ENCODE measurements at regions not wholly inside any gene's neighbourhood (a gene's known extent, or its start where the extent isn't known, plus 50 kb on each side); places are given as distances from the start of the nearest gene placed in this dataset.

- DNase-seq: no peak
Observed at GRCh38 chr7:42345478-42346299, 108.7 kb upstream of the GLI3 start.

GRCh38 chr7:42344198-42344755 is 107.3 kb upstream of the GLI3 start:
- no peak for DNase-seq

- DNase-seq: no peak
Observed at GRCh38 chr7:42342381-42342780, 105.4 kb upstream of the GLI3 start.

- no peak for DNase-seq
Observed at GRCh38 chr7:42340436-42340835, 103.4 kb upstream of the GLI3 start.

- no peak for DNase-seq
Observed at GRCh38 chr7:42338916-42339540, 102.0 kb upstream of the GLI3 start.

- no peak for DNase-seq
Observed at GRCh38 chr7:42338231-42338915, 101.4 kb upstream of the GLI3 start.

- no peak for DNase-seq
Observed at GRCh38 chr7:42337225-42337905, 100.4 kb upstream of the GLI3 start.

- DNase-seq: no peak
Observed at GRCh38 chr7:42332605-42333222, 95.7 kb upstream of the GLI3 start.

GRCh38 chr7:42319631-42320030 is 82.6 kb upstream of the GLI3 start:
- no peak for DNase-seq

GRCh38 chr7:42315631-42316030 is 78.6 kb upstream of the GLI3 start:
- no peak for DNase-seq

GRCh38 chr7:42315103-42315502 is 78.1 kb upstream of the GLI3 start:
- DNase-seq: no peak

GRCh38 chr7:42314696-42315095 is 77.7 kb upstream of the GLI3 start:
- DNase-seq: no peak

- no peak for DNase-seq
Observed at GRCh38 chr7:42311195-42311594, 74.2 kb upstream of the GLI3 start.

- no peak for DNase-seq
Observed at GRCh38 chr7:42292991-42293521, 56.0 kb upstream of the GLI3 start.

GRCh38 chr7:42289473-42289872 is 52.5 kb upstream of the GLI3 start:
- DNase-seq: no peak
